Lower leg skin (tissue), 3 donors: ENCODE measurements at regions not wholly inside any gene's neighbourhood (a gene's known extent, or its start where the extent isn't known, plus 50 kb on each side); places are given as distances from the start of the nearest gene placed in this dataset.

Experiments
- POLR2A ChIP-seq, 2 donors: fragments of 450-650 bp; IDR thresholded peaks; one replicate each; pipeline ENCODE4 v1.6.1; 2016 to 2017; ENCODE audit warnings: antibody characterized with exemption in 2 of 2, mild to moderate bottlenecking in 1 of 2, moderate library complexity in 1 of 2
- TF ChIP-seq, protein P1 (sequence below), 3 donors: fragments of 450-650 bp; IDR thresholded peaks; one replicate each; pipeline ENCODE4 v1.5.1; 2016; ENCODE audit warnings: antibody characterized with exemption in 3 of 3, mild to moderate bottlenecking in 3 of 3, moderate library complexity in 2 of 3

DNA sequence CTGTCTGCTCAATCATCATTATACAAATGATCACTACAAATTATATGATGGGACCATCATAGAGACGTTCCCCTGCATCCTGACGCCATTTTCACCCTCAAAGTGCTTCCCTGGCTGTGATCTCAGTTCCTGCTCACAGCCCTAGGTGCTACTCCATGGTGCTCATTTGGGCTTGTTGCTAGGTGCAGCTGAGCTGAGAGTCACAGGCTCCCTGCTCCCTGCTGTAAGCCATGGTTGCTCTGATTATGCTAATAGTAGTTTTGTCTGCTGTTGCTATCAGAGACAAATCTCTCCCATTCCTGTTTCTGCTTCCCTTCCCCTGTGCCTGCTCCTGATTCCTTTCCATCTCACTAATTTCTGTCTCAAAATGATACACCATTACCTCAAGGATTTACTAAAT lies 474.3 kb downstream of the METTL15 start:
- TF ChIP-seq, protein P1, sequence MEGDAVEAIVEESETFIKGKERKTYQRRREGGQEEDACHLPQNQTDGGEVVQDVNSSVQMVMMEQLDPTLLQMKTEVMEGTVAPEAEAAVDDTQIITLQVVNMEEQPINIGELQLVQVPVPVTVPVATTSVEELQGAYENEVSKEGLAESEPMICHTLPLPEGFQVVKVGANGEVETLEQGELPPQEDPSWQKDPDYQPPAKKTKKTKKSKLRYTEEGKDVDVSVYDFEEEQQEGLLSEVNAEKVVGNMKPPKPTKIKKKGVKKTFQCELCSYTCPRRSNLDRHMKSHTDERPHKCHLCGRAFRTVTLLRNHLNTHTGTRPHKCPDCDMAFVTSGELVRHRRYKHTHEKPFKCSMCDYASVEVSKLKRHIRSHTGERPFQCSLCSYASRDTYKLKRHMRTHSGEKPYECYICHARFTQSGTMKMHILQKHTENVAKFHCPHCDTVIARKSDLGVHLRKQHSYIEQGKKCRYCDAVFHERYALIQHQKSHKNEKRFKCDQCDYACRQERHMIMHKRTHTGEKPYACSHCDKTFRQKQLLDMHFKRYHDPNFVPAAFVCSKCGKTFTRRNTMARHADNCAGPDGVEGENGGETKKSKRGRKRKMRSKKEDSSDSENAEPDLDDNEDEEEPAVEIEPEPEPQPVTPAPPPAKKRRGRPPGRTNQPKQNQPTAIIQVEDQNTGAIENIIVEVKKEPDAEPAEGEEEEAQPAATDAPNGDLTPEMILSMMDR (IDR thresholded peaks at IDR 0.05) = no peak
- TF ChIP-seq POLR2A (IDR thresholded peaks at IDR 0.05) = no peak
